IPS DF 6.9 (cell line): ENCODE measurements at regions not wholly inside any gene's neighbourhood (a gene's known extent, or its start where the extent isn't known, plus 50 kb on each side); places are given as distances from the start of the nearest gene placed in this dataset.

Experiments used
- DNase-seq: peaks from one replicate; pipeline ENCODE4 v3.0.0-alpha.2; 2013; ENCODE audit warnings: low read depth, low spot score
- H3K27ac ChIP-seq: one replicate; pipeline ENCODE4 v1.5.1; 2013; ENCODE audit warnings: low read length, control low read depth
- H3K27me3 ChIP-seq: 2 replicates; pipeline ENCODE4 v1.6.1; 2013; ENCODE audit warnings: mild to moderate bottlenecking, low read length; ENCODE audit not compliant: control insufficient read depth, insufficient read depth
- H3K36me3 ChIP-seq: 2 replicates; pipeline ENCODE4 v1.6.1; 2013; ENCODE audit warnings: low read length; ENCODE audit not compliant: control insufficient read depth, insufficient read depth
- H3K4me1 ChIP-seq: 2 replicates; pipeline ENCODE4 v1.6.1; 2013; ENCODE audit warnings: low read length; ENCODE audit not compliant: control insufficient read depth, insufficient read depth
- H3K4me3 ChIP-seq: 2 replicates; pipeline ENCODE4 v1.5.1; 2013; ENCODE audit warnings: mild to moderate bottlenecking, low read length
- H3K9me3 ChIP-seq: 2 replicates; pipeline ENCODE4 v1.6.1; 2013; ENCODE audit warnings: low read length, inconsistent platforms; ENCODE audit not compliant: control insufficient read depth, insufficient read depth
- WGBS: extraction: QIAGEN DNeasy Blood & Tissue Kit; methylation state at CpG from one replicate; pipeline ENCODE4 v1.1.7; 2013; ENCODE audit warnings: mixed read lengths, missing lambda C conversion rate; ENCODE audit not compliant: insufficient read length, insufficient coverage; 5-methylcytosine and 5-hydroxymethylcytosine counted together

GRCh38 chr16:8377864-8378263 is 212.4 kb downstream of the TMEM114 start:
- no peaks in the 10 kb centered on the region for H3K36me3 ChIP-seq
- no peak overlapping the region for H3K27ac ChIP-seq
- H3K27me3 ChIP-seq = no peaks in the 10 kb centered on the region
- DNase-seq = no peak
- no peaks in the 10 kb centered on the region; the same call in none of the 2 replicates for H3K9me3 ChIP-seq
- no peaks in the 10 kb centered on the region; the same call in 1 of the 2 replicates for H3K4me1 ChIP-seq
- no CpG with 5 or more reads among the region's 3 CpGs for WGBS
- no peak overlapping the region for H3K4me3 ChIP-seq

GRCh38 chr16:8376858-8377257 is 213.5 kb downstream of the TMEM114 start:
- no peak for DNase-seq

DNA sequence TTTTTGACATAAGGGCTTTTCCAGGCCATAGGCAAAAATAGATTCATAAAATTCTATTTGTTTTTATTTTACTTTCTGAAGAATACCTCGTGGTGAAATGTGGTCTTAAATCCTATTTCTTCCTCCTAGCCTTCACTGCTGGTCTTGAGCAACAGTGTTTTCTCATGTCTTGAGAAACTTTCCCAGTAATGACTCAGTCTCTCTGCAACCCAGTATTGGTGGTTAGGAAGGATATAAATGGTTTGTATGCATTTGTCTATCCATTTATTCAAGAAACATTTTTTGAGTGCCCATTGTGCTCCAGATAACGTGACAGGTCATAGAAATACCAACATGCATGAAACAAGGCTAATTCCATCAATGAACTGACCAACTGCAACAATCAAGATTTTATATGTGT is 213.9 kb downstream of the TMEM114 start:
- no peak for DNase-seq
- Histone ChIP-seq H3K36me3 (no peaks in the 10 kb centered on the region), H3K27ac (no peak overlapping the region), H3K4me1 (no peaks in the 10 kb centered on the region), H3K27me3 (no peaks in the 10 kb centered on the region), H3K9me3 (peaks cover 2% of the 10 kb centered on the region), H3K4me3 (no peak overlapping the region)
- WGBS = no CpG with 5 or more reads among the region's 2 CpGs

More at GRCh38 chr16:8376858-8377257, 213.5 kb downstream of the TMEM114 start:
- Histone ChIP-seq H3K4me1 (no peaks in the 10 kb centered on the region), H3K27ac (no peak overlapping the region), H3K4me3 (no peak overlapping the region), H3K9me3 (peaks cover 2% of the 10 kb centered on the region), H3K36me3 (no peaks in the 10 kb centered on the region), H3K27me3 (no peaks in the 10 kb centered on the region)

- Histone ChIP-seq H3K4me1 (no peaks in the 10 kb centered on the region), H3K27ac (no peak overlapping the region), H3K36me3 (no peaks in the 10 kb centered on the region), H3K4me3 (no peak overlapping the region), H3K27me3 (no peaks in the 10 kb centered on the region), H3K9me3 (peaks cover 2% of the 10 kb centered on the region)
- no peak for DNase-seq
- no CpG with 5 or more reads among the region's 1 CpG for WGBS
Measured at GRCh38 chr16:8375232-8375587, 215.1 kb downstream of the TMEM114 start.

DNA sequence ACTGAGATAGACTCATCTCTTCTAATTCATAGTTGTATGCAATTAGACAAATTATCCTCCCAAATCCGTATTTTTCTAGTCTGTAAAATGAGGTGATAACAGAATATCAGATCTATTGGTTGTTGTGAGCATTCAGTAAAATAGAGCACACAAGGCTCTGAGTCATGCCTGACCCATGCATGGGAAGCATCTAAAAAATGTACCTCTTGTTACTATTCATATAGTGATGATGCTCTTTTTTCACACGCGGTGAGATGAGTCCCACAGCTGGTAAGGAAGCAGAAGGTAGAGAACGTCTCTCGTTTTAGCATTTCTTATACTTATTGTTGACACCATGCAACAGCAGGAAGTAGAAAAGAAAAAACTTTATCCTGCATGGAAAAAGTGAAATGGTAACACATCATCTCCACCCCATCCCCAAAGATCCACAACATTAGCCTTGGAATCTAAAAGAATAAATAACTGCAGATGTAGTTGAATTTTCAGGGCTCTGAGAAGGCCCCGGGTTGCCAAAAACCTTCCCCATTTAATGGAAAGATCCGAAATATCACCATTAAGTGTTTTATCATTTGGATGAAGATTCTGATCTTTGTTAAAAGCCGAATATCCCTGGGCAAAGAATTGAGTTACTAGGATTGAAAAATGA is 215.6 kb downstream of the TMEM114 start:
- no peak for DNase-seq
- Histone ChIP-seq H3K4me1 (no peaks in the 10 kb centered on the region), H3K27ac (no peak overlapping the region), H3K4me3 (no peak overlapping the region), H3K9me3 (peaks cover 2% of the 10 kb centered on the region), H3K27me3 (no peaks in the 10 kb centered on the region), H3K36me3 (no peaks in the 10 kb centered on the region)
- no CpG with 5 or more reads among the region's 8 CpGs for WGBS

GRCh38 chr16:8373676-8374431 is 216.5 kb downstream of the TMEM114 start:
- no peaks in the 10 kb centered on the region for H3K36me3 ChIP-seq
- DNase-seq = no peak
- WGBS = no CpG with 5 or more reads among the region's 6 CpGs
- peaks cover 2% of the 10 kb centered on the region; the same call in 1 of the 2 replicates for H3K9me3 ChIP-seq
- H3K4me1 ChIP-seq = no peaks in the 10 kb centered on the region
- no peak overlapping the region for H3K27ac ChIP-seq
- H3K27me3 ChIP-seq = no peaks in the 10 kb centered on the region
- no peak overlapping the region for H3K4me3 ChIP-seq

DNA sequence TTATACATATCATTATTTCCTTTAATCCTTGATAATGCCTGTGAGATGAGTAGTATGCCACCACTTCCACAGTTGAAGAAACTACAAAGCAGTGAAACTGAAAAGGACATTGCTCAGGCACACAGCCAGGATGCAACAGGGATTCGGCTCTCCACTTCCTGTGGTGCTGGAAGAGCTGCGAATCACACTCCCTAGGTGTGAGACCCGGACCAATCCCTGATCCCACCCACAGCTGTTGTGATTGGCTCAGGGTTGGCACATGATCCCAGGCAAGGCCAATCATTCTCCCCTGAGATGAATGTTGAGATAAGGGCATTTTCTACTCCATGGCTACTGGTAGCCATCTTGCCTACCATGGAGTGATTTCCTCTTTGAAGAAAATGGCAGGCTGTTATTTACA is 218.2 kb downstream of the TMEM114 start:
- no peak overlapping the region for H3K4me3 ChIP-seq

DNA sequence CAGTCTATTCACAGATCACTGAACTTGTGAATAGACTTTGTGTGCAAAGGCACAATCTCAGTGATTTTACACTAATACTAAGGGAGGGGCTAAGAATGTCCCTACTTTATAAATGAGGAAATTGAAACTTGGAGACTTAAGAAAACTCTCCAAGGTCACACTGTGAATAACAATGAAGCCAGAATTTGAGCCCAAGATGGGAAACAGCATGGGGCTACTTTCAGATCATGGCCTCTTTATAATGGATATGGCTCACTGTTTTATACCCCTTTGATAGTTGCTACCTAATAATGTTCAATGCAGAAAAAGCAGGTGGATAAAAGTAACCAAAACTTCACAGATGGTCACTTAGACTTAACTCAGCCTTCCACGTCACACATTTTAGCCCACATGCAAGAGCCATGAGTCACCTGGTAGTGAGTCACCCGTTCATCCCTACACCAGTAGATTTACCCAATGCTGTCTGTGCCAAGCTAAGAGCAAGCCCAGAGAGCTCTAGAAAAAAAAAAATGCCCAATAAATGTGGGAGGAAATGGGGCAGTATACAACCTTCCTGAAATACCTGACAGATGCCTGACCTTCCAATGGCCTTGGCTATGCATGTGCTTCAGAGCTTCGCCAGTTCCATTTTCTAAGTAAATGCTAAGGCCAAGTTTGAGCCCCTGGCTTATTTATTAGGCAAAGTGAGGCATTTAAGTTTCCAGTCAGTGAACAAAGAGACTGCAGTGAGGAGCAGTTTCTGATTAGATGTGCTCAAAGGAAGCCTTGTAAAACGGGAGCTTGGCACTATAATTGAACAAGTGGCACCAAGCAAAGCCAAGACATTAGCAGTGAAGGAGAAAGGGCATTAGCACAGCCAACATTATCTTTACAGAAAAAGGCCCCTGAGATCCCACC is 219.7 kb downstream of the TMEM114 start:
- Histone ChIP-seq H3K4me1 (no peaks in the 10 kb centered on the region), H3K27me3 (no peaks in the 10 kb centered on the region), H3K4me3 (no peak overlapping the region), H3K9me3 (peaks cover 2% of the 10 kb centered on the region; the same call in 1 of the 2 replicates), H3K27ac (no peak overlapping the region), H3K36me3 (no peaks in the 10 kb centered on the region)
- WGBS = no CpG with 5 or more reads among the region's 4 CpGs
- DNase-seq = no peak

More for the DNA sequence above, 218.2 kb downstream of the TMEM114 start:
- WGBS = no CpG with 5 or more reads among the region's 3 CpGs
- DNase-seq = no peak
- Histone ChIP-seq H3K36me3 (no peaks in the 10 kb centered on the region), H3K4me1 (no peaks in the 10 kb centered on the region), H3K9me3 (peaks cover 2% of the 10 kb centered on the region; the same call in 1 of the 2 replicates), H3K27me3 (no peaks in the 10 kb centered on the region), H3K27ac (no peak overlapping the region)

DNA sequence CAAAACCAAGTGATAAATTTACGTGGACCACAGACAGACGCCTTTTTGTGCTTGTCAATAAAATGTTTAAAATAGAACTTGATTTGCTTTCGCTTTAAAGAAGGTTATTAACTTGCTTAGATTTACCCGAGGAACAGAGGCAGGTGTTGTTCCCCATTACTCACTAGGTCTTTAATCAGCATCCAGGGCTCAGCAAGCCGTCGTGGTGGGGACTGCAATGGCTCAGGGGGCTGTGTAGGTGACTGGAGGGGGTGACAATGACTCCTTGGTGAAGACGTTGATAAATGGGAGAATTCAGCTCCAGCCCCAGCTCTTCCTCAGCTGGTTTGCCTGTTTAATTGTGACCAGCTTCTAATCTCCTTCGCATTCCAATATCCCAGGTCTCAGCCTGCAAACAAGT is 231.4 kb downstream of the TMEM114 start:
- WGBS = no CpG with 5 or more reads among the region's 8 CpGs
- Histone ChIP-seq H3K4me1 (no peaks in the 10 kb centered on the region), H3K9me3 (peaks cover 4% of the 10 kb centered on the region), H3K27me3 (no peaks in the 10 kb centered on the region), H3K4me3 (no peak overlapping the region), H3K27ac (no peak overlapping the region), H3K36me3 (no peaks in the 10 kb centered on the region)
- no peak for DNase-seq

- Histone ChIP-seq H3K36me3 (no peaks in the 10 kb centered on the region), H3K27me3 (no peaks in the 10 kb centered on the region), H3K27ac (no peak overlapping the region), H3K4me3 (no peak overlapping the region), H3K4me1 (no peaks in the 10 kb centered on the region), H3K9me3 (peaks cover 4% of the 10 kb centered on the region)
- DNase-seq = no peak
- WGBS = no CpG with 5 or more reads among the region's 5 CpGs
Measured at GRCh38 chr16:8355675-8356074, 234.6 kb downstream of the TMEM114 start.
